ENCODE measurements at regions not wholly inside any gene's neighbourhood (a gene's known extent, or its start where the extent isn't known, plus 50 kb on each side); places are given as distances from the start of the nearest gene placed in this dataset.

GRCh38 chr13:90538063-90538462, 809.4 kb upstream of the MIR17HG start:
- Histone ChIP-seq H3K36me3 (ENCODE audit: control insufficient read depth, insufficient read depth, low read length) (no peaks in the 10 kb centered on the region), H3K4me1 (ENCODE audit: control insufficient read depth, insufficient read depth, low read length, poor library complexity, severe bottlenecking) (no peaks in the 10 kb centered on the region), H3K27me3 (ENCODE audit: control insufficient read depth, insufficient read depth, low read length) (no peaks in the 10 kb centered on the region), H3K4me3 (ENCODE audit: low read depth, low read length) (no peak overlapping the region), H3K9me3 (ENCODE audit: control insufficient read depth in 2 of 2, low read length in 2 of 2) (peaks cover 0 to 3% of the 10 kb centered on the region in 2 experiments), H3K27ac (ENCODE audit: insufficient read depth, low read length, poor library complexity, severe bottlenecking) (no peak overlapping the region)
- Mint-ChIP-seq H3K4me1 (no peaks in the 10 kb centered on the region), H3K36me3 (no peaks in the 10 kb centered on the region), H3K27ac (no peak overlapping the region), H3K9me3 (peaks cover 1 to 29% (median 6%) of the 10 kb centered on the region in 7 donors), H3K4me3 (no peak overlapping the region), H3K27me3 (no peaks in the 10 kb centered on the region)
- no peak for DNase-seq
- no peak for ATAC-seq (ENCODE audit: low read depth in 2 of 2)

GRCh38 chr13:90541346-90541745, 806.1 kb upstream of the MIR17HG start:
- no peak for DNase-seq
- Mint-ChIP-seq H3K36me3 (no peaks in the 10 kb centered on the region), H3K27me3 (no peaks in the 10 kb centered on the region), H3K4me3 (no peak overlapping the region), H3K27ac (no peak overlapping the region), H3K4me1 (no peaks in the 10 kb centered on the region), H3K9me3 (peaks cover under 1 to 29% (median 6%) of the 10 kb centered on the region in 7 donors)
- ATAC-seq (ENCODE audit: low read depth in 2 of 2): no peak
- H3K36me3 ChIP-seq (ENCODE audit: control insufficient read depth, insufficient read depth, low read length): no peaks in the 10 kb centered on the region
- no peak overlapping the region for H3K27ac ChIP-seq (ENCODE audit: insufficient read depth, low read length, poor library complexity, severe bottlenecking)
- no peak overlapping the region for H3K4me3 ChIP-seq (ENCODE audit: low read depth, low read length)
- H3K4me1 ChIP-seq (ENCODE audit: control insufficient read depth, insufficient read depth, low read length, poor library complexity, severe bottlenecking): no peaks in the 10 kb centered on the region
- no peaks in the 10 kb centered on the region for H3K27me3 ChIP-seq (ENCODE audit: control insufficient read depth, insufficient read depth, low read length)
- peaks cover 0 to 3% of the 10 kb centered on the region in 2 experiments for H3K9me3 ChIP-seq (ENCODE audit: control insufficient read depth in 2 of 2, low read length in 2 of 2)

- Histone ChIP-seq H3K27me3 (ENCODE audit: control insufficient read depth, insufficient read depth, low read length) (no peaks in the 10 kb centered on the region), H3K27ac (ENCODE audit: insufficient read depth, low read length, poor library complexity, severe bottlenecking) (no peak overlapping the region), H3K9me3 (ENCODE audit: control insufficient read depth in 2 of 2, low read length in 2 of 2) (peaks cover 0 to 10% of the 10 kb centered on the region in 2 experiments), H3K4me3 (ENCODE audit: low read depth, low read length) (no peak overlapping the region), H3K4me1 (ENCODE audit: control insufficient read depth, insufficient read depth, low read length, poor library complexity, severe bottlenecking) (no peaks in the 10 kb centered on the region), H3K36me3 (ENCODE audit: control insufficient read depth, insufficient read depth, low read length) (no peaks in the 10 kb centered on the region)
- no peak overlapping the region for H3K4me3 Mint-ChIP-seq
- ATAC-seq (ENCODE audit: low read depth in 2 of 2) (no peak), DNase-seq (no peak)
- H3K36me3 Mint-ChIP-seq: no peaks in the 10 kb centered on the region
- H3K9me3 Mint-ChIP-seq: peaks cover 2 to 34% (median 11%) of the 10 kb centered on the region in 7 donors
- no peaks in the 10 kb centered on the region for H3K27me3 Mint-ChIP-seq
- H3K4me1 Mint-ChIP-seq: no peaks in the 10 kb centered on the region
- H3K27ac Mint-ChIP-seq: no peak overlapping the region
Measured at GRCh38 chr13:90542959-90543505, 804.5 kb upstream of the MIR17HG start.

- no peaks in the 10 kb centered on the region for H3K4me1 Mint-ChIP-seq
- H3K9me3 ChIP-seq (ENCODE audit: control insufficient read depth in 2 of 2, low read length in 2 of 2): peaks cover 0 to 10% of the 10 kb centered on the region in 2 experiments
- H3K4me3 Mint-ChIP-seq: no peak overlapping the region
- H3K27ac ChIP-seq (ENCODE audit: insufficient read depth, low read length, poor library complexity, severe bottlenecking): no peak overlapping the region
- H3K36me3 Mint-ChIP-seq: no peaks in the 10 kb centered on the region
- no peaks in the 10 kb centered on the region for H3K27me3 Mint-ChIP-seq
- H3K36me3 ChIP-seq (ENCODE audit: control insufficient read depth, insufficient read depth, low read length): no peaks in the 10 kb centered on the region
- H3K27ac Mint-ChIP-seq: no peak overlapping the region
- DNase-seq (no peak), ATAC-seq (ENCODE audit: low read depth in 2 of 2) (no peak)
- peaks cover 2 to 34% (median 9%) of the 10 kb centered on the region in 7 donors for H3K9me3 Mint-ChIP-seq
- H3K4me3 ChIP-seq (ENCODE audit: low read depth, low read length): no peak overlapping the region
- H3K27me3 ChIP-seq (ENCODE audit: control insufficient read depth, insufficient read depth, low read length): no peaks in the 10 kb centered on the region
- H3K4me1 ChIP-seq (ENCODE audit: control insufficient read depth, insufficient read depth, low read length, poor library complexity, severe bottlenecking): no peaks in the 10 kb centered on the region
Measured at GRCh38 chr13:90545070-90545840, 802.2 kb upstream of the MIR17HG start.

- no peak overlapping the region for H3K27ac ChIP-seq (ENCODE audit: insufficient read depth, low read length, poor library complexity, severe bottlenecking)
- no peaks in the 10 kb centered on the region for H3K27me3 Mint-ChIP-seq
- H3K9me3 ChIP-seq (ENCODE audit: control insufficient read depth in 2 of 2, low read length in 2 of 2): peaks cover 0 to 7% of the 10 kb centered on the region in 2 experiments
- H3K9me3 Mint-ChIP-seq: peaks cover 0 to 34% (median 9%) of the 10 kb centered on the region in 7 donors
- no peak overlapping the region for H3K27ac Mint-ChIP-seq
- no peak for ATAC-seq (ENCODE audit: low read depth in 2 of 2)
- H3K4me1 ChIP-seq (ENCODE audit: control insufficient read depth, insufficient read depth, low read length, poor library complexity, severe bottlenecking): no peaks in the 10 kb centered on the region
- no peak overlapping the region for H3K4me3 Mint-ChIP-seq
- H3K27me3 ChIP-seq (ENCODE audit: control insufficient read depth, insufficient read depth, low read length): no peaks in the 10 kb centered on the region
- no peaks in the 10 kb centered on the region for H3K4me1 Mint-ChIP-seq
- no peak for DNase-seq
- H3K36me3 ChIP-seq (ENCODE audit: control insufficient read depth, insufficient read depth, low read length): no peaks in the 10 kb centered on the region
- H3K4me3 ChIP-seq (ENCODE audit: low read depth, low read length): no peak overlapping the region
- H3K36me3 Mint-ChIP-seq: no peaks in the 10 kb centered on the region
Measured at GRCh38 chr13:90547272-90547790, 800.2 kb upstream of the MIR17HG start.

- H3K27me3 ChIP-seq (ENCODE audit: control insufficient read depth, insufficient read depth, low read length): no peaks in the 10 kb centered on the region
- Mint-ChIP-seq H3K4me3 (no peak overlapping the region), H3K9me3 (peaks cover 1 to 31% (median 9%) of the 10 kb centered on the region in 7 donors), H3K36me3 (no peaks in the 10 kb centered on the region), H3K27ac (no peak overlapping the region), H3K27me3 (no peaks in the 10 kb centered on the region), H3K4me1 (no peaks in the 10 kb centered on the region)
- peaks cover 0 to 7% of the 10 kb centered on the region in 2 experiments for H3K9me3 ChIP-seq (ENCODE audit: control insufficient read depth in 2 of 2, low read length in 2 of 2)
- no peaks in the 10 kb centered on the region for H3K4me1 ChIP-seq (ENCODE audit: control insufficient read depth, insufficient read depth, low read length, poor library complexity, severe bottlenecking)
- no peak for DNase-seq
- no peak for ATAC-seq (ENCODE audit: low read depth in 2 of 2)
- no peak overlapping the region for H3K4me3 ChIP-seq (ENCODE audit: low read depth, low read length)
- no peak overlapping the region for H3K27ac ChIP-seq (ENCODE audit: insufficient read depth, low read length, poor library complexity, severe bottlenecking)
- no peaks in the 10 kb centered on the region for H3K36me3 ChIP-seq (ENCODE audit: control insufficient read depth, insufficient read depth, low read length)
Measured at GRCh38 chr13:90551253-90551652, 796.2 kb upstream of the MIR17HG start.

GRCh38 chr13:90552702-90553101, 794.8 kb upstream of the MIR17HG start:
- Mint-ChIP-seq H3K9me3 (peaks cover 0 to 36% (median 9%) of the 10 kb centered on the region in 7 donors), H3K4me1 (no peaks in the 10 kb centered on the region), H3K27ac (no peak overlapping the region), H3K27me3 (no peaks in the 10 kb centered on the region), H3K36me3 (no peaks in the 10 kb centered on the region), H3K4me3 (no peak overlapping the region)
- Histone ChIP-seq H3K27me3 (ENCODE audit: control insufficient read depth, insufficient read depth, low read length) (no peaks in the 10 kb centered on the region), H3K27ac (ENCODE audit: insufficient read depth, low read length, poor library complexity, severe bottlenecking) (no peak overlapping the region), H3K9me3 (ENCODE audit: control insufficient read depth in 2 of 2, low read length in 2 of 2) (no peaks in the 10 kb centered on the region), H3K4me1 (ENCODE audit: control insufficient read depth, insufficient read depth, low read length, poor library complexity, severe bottlenecking) (no peaks in the 10 kb centered on the region), H3K36me3 (ENCODE audit: control insufficient read depth, insufficient read depth, low read length) (no peaks in the 10 kb centered on the region), H3K4me3 (ENCODE audit: low read depth, low read length) (no peak overlapping the region)
- DNase-seq: no peak
- no peak for ATAC-seq (ENCODE audit: low read depth in 2 of 2)

Measured in CD4-positive, CD25-positive, alpha-beta regulatory T cell (primary cell).